OCI-LY3 (cell line): ENCODE measurements at regions not wholly inside any gene's neighbourhood (a gene's known extent, or its start where the extent isn't known, plus 50 kb on each side); places are given as distances from the start of the nearest gene placed in this dataset.

Source experiments
- CTCF ChIP-seq: fragments of 200-600, 300-600 bp; sonication (generic); IDR thresholded peaks from 2 replicates; pipeline ENCODE4 v1.5.1; 2014; ENCODE audit warnings: antibody characterized with exemption, low read length, low read depth
- EZH2phosphoT487 ChIP-seq: fragments of 200-600 bp; shearing (Covaris generic); IDR thresholded peaks from 2 replicates; pipeline ENCODE4 v1.6.1; 2018; ENCODE audit warnings: antibody characterized with exemption, mixed run types, low read depth

- no peak for TF ChIP-seq CTCF
- TF ChIP-seq EZH2phosphoT487: no peak
These were observed 139.7 kb upstream of the GLRA2 start for GRCh38 chrX:14389682-14390081.
